Colonic mucosa (tissue), 4 donors: ENCODE measurements at regions not wholly inside any gene's neighbourhood (a gene's known extent, or its start where the extent isn't known, plus 50 kb on each side); places are given as distances from the start of the nearest gene placed in this dataset.

Source experiments
- DNase-seq: peaks from one replicate; pipeline ENCODE4 v3.0.0-alpha.2; 2020
- H3K27ac ChIP-seq: fragments of 200-600 bp; one replicate; pipeline ENCODE4 v1.8.0; 2021
- H3K27me3 ChIP-seq: fragments of 200-600 bp; one replicate; pipeline ENCODE4 v1.8.0; 2021
- H3K36me3 ChIP-seq: fragments of 200-600 bp; one replicate; pipeline ENCODE4 v1.8.0; 2021
- H3K4me1 ChIP-seq: fragments of 200-600 bp; one replicate; pipeline ENCODE4 v1.8.0; 2021; ENCODE audit warnings: mild to moderate bottlenecking
- H3K4me3 ChIP-seq: fragments of 200-600 bp; one replicate; pipeline ENCODE4 v1.8.0; 2021
- H3K9ac ChIP-seq, 2 donors: one replicate each; pipeline ENCODE4 v1.7.0; 2013; ENCODE audit warnings: control low read depth in 2 of 2, low read depth in 2 of 2, low read length in 2 of 2
- H3K9me3 ChIP-seq: fragments of 200-600 bp; one replicate; pipeline ENCODE4 v1.8.0; 2021
- CTCF ChIP-seq: fragments of 200-600 bp; IDR thresholded peaks from one replicate; pipeline ENCODE4 v1.8.0; 2022; ENCODE audit warnings: antibody characterized with exemption, mild to moderate bottlenecking
- intact Hi-C: fragments of 100-400 bp; cut with DNase I; formaldehyde crosslinking; loops from one replicate; pipeline ENCODE4 v1.14.1; 2022
- donor health status: healthy.
- donor health status: DM: no; HTN: no; CAD: no.
- donor health status: DM: no; HTN: no; CAD: no.

- no peak for DNase-seq
- H3K9ac ChIP-seq: no peak overlapping the region
- no peak overlapping the region for H3K27ac ChIP-seq
- no peaks in the 10 kb centered on the region for H3K27me3 ChIP-seq
- H3K9me3 ChIP-seq: no peaks in the 10 kb centered on the region
- no peak overlapping the region for H3K4me3 ChIP-seq
- intact Hi-C loops: no loop called here
- H3K4me1 ChIP-seq: no peaks in the 10 kb centered on the region
- no peak for TF ChIP-seq CTCF
- H3K36me3 ChIP-seq: no peaks in the 10 kb centered on the region
Observed at GRCh38 chr1:17973694-17974093, 133.9 kb upstream of the IGSF21 start.

DNA sequence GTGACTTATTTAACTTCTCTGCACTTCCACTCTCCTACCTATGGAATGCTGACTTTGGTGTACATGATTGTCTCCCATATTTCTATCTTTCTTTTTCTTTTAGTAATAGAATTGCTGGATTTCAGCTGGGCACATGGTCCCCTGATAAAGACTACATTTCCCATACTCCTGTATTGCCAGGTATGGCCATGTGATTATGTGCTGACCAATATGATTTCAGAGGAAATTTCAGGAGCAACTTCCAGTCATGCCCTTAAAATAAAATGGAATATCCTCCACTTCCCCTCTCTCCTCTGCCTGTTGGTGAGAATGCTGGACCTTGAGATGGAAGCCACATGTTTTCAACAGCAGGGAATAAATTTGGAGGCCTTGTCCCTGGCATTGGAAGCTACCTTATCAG, 130.7 kb upstream of the IGSF21 start:
- H3K4me3 ChIP-seq: no peak overlapping the region
- H3K36me3 ChIP-seq: no peaks in the 10 kb centered on the region
- no peaks in the 10 kb centered on the region for H3K4me1 ChIP-seq
- no peak for DNase-seq
- no peak overlapping the region for H3K27ac ChIP-seq
- intact Hi-C loops: no loop called here
- no peaks in the 10 kb centered on the region for H3K9me3 ChIP-seq
- H3K9ac ChIP-seq: no peak overlapping the region
- no peak for TF ChIP-seq CTCF
- no peaks in the 10 kb centered on the region for H3K27me3 ChIP-seq

DNA sequence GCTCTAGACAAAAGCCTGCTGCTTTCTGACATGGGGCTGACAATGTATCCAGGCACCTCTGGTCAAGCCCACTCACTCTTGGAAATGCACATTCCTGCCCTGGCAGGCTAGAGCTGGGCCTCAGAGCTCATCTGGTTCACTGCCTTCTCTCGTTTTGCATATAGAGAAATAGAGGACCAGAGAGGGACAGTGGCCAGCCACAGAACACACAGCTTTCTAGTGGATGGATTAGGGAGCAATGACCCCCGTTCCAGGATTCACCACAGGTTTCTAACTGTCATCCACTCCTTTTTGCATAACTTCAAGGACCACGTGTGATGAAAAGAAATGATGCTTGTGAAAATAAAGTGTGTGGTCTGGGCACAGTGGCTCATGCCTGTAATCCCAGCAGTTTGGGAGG, 129.6 kb upstream of the IGSF21 start:
- no peaks in the 10 kb centered on the region for H3K4me1 ChIP-seq
- intact Hi-C loops: no loop called here
- no peak overlapping the region for H3K27ac ChIP-seq
- H3K36me3 ChIP-seq: no peaks in the 10 kb centered on the region
- no peak for DNase-seq
- H3K9me3 ChIP-seq: no peaks in the 10 kb centered on the region
- TF ChIP-seq CTCF: no peak
- no peak overlapping the region for H3K4me3 ChIP-seq
- H3K27me3 ChIP-seq: no peaks in the 10 kb centered on the region
- H3K9ac ChIP-seq: no peak overlapping the region

DNA sequence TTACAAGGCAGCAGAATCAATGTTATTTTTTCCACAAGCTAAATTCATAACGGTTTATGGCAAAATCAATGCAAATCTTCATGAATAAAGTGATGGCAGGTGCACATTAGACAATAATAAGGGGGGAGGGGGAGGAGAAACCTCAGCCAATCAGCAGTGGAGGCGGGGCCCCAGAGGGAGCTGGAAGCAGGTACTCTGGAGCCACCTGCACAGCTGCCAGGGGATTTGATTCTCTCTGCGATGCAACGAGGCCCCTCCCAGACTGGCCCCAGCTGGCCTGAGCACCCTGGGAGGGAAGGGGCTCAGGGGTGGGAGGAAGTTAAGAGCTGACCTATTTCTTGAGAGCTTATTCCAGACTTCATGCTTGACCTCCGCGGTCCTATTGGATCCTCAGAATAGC, 127.8 kb upstream of the IGSF21 start:
- Histone ChIP-seq H3K27ac (no peak overlapping the region), H3K4me1 (no peaks in the 10 kb centered on the region), H3K4me3 (no peak overlapping the region), H3K36me3 (no peaks in the 10 kb centered on the region), H3K9me3 (no peaks in the 10 kb centered on the region), H3K9ac (no peak overlapping the region), H3K27me3 (no peaks in the 10 kb centered on the region)
- no peak for TF ChIP-seq CTCF
- intact Hi-C loops: loop anchor here (5.0 kb wide), 1 partner anchor 122 kb away; no protein-coding TSS in a partner anchor
- DNase-seq: no peak

DNA sequence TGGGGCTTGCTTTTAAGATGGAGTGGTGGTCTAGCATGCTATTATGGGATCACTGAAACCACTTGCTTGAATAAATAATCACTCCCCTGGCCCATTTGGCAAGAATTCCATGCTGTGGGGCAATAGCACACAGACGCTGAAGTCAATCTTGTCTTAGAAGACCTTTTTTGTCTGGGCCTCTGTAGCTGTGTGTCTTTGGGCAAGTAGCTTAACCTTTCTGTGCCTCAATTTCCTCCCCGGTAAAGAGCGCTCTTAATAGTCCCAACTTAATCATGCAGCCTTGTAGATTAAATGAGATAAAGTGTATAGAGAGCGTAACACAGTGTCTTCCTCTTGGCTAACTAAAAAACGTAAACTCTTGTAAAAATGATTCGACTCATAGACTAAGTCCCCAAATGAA, 125.4 kb upstream of the IGSF21 start:
- DNase-seq: no peak
- no peak overlapping the region for H3K4me3 ChIP-seq
- no peaks in the 10 kb centered on the region for H3K9me3 ChIP-seq
- H3K36me3 ChIP-seq: no peaks in the 10 kb centered on the region
- H3K4me1 ChIP-seq: no peaks in the 10 kb centered on the region
- intact Hi-C loops: loop anchor here (5.0 kb wide), 1 partner anchor 120 kb away; no protein-coding TSS in a partner anchor
- no peak overlapping the region for H3K27ac ChIP-seq
- TF ChIP-seq CTCF: no peak
- H3K27me3 ChIP-seq: no peaks in the 10 kb centered on the region
- no peak overlapping the region for H3K9ac ChIP-seq

DNA sequence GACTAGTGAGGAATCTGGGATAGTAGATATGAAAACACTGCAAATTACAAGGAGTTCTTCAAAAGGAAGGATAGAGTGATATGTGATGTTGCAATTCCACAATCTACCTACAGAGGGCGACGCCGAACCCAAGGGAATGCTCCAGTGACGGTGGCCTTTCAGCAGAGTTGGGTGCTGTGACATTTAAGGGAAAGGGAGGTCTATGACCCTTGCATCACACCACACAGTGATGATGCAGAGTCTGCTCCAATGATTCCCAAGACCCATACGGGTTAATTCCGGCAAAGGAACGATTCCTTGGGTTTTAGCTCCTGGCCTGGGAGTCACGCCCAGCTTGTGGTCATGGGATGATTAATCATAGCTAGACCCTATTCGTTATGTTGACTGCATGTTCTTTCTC, 123.0 kb upstream of the IGSF21 start:
- Histone ChIP-seq H3K9ac (no peak overlapping the region), H3K4me1 (no peaks in the 10 kb centered on the region), H3K9me3 (no peaks in the 10 kb centered on the region), H3K27me3 (no peaks in the 10 kb centered on the region), H3K4me3 (no peak overlapping the region), H3K36me3 (no peaks in the 10 kb centered on the region), H3K27ac (no peak overlapping the region)
- DNase-seq: peak; percentile 49
- peak; percentile 54 for TF ChIP-seq CTCF
- intact Hi-C loops: loop anchor here (5.0 kb wide), 1 partner anchor 118 kb away; no protein-coding TSS in a partner anchor
